Large intestine (tissue), 3 donors: ENCODE measurements at regions not wholly inside any gene's neighbourhood (a gene's known extent, or its start where the extent isn't known, plus 50 kb on each side); places are given as distances from the start of the nearest gene placed in this dataset.

ENCODE experiments used
- DNase-seq, 2 donors: peaks; one replicate each; pipeline versions ENCODE4 v3.0.0 to v3.0.0-alpha.2; 2013
- H3K27ac ChIP-seq: one replicate; pipeline ENCODE4 v1.5.1; 2013; ENCODE audit warnings: low read length
- H3K27me3 ChIP-seq: 2 replicates; pipeline ENCODE4 v1.6.1; 2013; ENCODE audit warnings: low read length; ENCODE audit not compliant: control insufficient read depth, insufficient read depth
- H3K36me3 ChIP-seq: 2 replicates; pipeline ENCODE4 v1.6.1; 2013; ENCODE audit warnings: low read length; ENCODE audit not compliant: control insufficient read depth, insufficient read depth
- H3K4me1 ChIP-seq: one replicate; pipeline ENCODE4 v1.6.1; 2013; ENCODE audit warnings: low read length; ENCODE audit not compliant: control insufficient read depth, insufficient read depth
- H3K4me3 ChIP-seq: one replicate; pipeline ENCODE4 v1.5.1; 2013; ENCODE audit warnings: low read length
- H3K9me3 ChIP-seq: one replicate; pipeline ENCODE4 v1.6.1; 2013; ENCODE audit warnings: mild to moderate bottlenecking, low read depth, low read length, moderate library complexity; ENCODE audit not compliant: control insufficient read depth
- WGBS: methylation state at CpG from one replicate; pipeline ENCODE4 v1.1.5; 2013; ENCODE audit warnings: low lambda C conversion rate; ENCODE audit not compliant: insufficient coverage; 5-methylcytosine and 5-hydroxymethylcytosine counted together

DNA sequence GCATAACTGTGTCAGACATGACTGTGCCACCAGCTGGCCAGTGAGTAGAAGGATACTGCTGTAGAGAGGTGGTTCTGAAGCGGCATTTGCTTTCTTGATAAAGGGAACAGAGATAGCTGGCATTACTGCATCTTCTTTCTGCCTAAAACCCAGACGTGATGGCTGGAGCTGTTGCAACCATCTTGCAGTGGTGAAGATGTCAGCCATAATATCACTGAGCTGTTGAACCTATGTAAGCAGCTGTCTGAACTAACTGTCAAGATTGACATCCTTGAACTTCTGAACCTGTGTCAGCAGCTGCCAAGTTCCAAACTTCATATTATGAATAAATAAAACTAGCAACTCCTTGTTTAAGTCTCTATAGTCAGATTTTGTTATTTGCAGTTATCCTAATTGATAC is 88.9 kb upstream of the LNX1 start:
- Histone ChIP-seq H3K9me3 (no peaks in the 10 kb centered on the region), H3K27me3 (no peaks in the 10 kb centered on the region), H3K27ac (no peak overlapping the region), H3K4me1 (no peaks in the 10 kb centered on the region), H3K36me3 (no peaks in the 10 kb centered on the region), H3K4me3 (no peak overlapping the region)
- no peak for DNase-seq
- no CpG with 5 or more reads among the region's 2 CpGs for WGBS

DNA sequence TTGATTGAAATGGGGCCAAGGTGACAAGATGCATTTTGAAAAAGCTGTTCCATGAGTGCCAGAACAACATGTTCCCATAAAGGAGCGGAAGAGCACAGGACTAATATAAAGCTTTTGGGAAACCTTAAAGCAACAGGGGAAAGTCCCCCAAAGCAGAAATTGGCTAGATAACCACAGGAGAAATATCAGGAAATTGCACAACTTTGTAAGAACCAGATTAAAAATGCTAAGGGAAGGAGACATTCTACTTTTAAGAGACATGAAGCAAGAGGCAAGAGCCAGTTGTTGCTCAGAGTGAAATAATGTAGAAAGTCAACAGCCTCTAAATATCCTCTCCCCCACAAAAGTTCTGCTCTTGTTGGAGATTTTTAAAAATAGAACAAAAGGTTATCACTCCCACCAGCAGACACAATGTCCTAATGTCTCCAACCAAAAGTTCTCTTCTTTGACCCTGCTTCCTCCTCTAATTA is 85.2 kb upstream of the LNX1 start:
- DNase-seq: no peak
- Histone ChIP-seq H3K4me3 (no peak overlapping the region), H3K9me3 (no peaks in the 10 kb centered on the region), H3K4me1 (no peaks in the 10 kb centered on the region), H3K36me3 (no peaks in the 10 kb centered on the region), H3K27ac (no peak overlapping the region), H3K27me3 (no peaks in the 10 kb centered on the region)
- no CpG with 5 or more reads among the region's 1 CpG for WGBS

DNA sequence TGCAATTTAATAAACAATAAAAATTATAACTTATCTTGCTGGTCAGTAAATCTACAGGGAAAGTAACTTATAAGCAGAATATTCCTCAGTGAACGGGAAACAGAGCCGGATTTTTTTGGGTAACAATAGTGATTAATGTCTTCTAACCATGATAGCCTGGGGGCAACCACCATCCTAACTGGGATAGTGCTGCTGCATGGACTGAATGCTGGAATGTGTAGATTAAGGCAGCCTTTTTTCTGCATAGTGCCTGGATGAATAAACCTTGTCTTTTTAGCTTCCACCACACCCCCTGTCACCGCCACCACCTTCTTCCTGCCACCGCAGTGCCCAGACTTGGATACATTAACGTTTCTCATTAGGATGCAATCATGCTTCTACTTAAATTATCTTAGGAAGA is 83.6 kb upstream of the LNX1 start:
- no peak overlapping the region for H3K27ac ChIP-seq
- DNase-seq: no peak
- WGBS: 100% methylated on average over 2 of the region's 5 CpGs

DNA sequence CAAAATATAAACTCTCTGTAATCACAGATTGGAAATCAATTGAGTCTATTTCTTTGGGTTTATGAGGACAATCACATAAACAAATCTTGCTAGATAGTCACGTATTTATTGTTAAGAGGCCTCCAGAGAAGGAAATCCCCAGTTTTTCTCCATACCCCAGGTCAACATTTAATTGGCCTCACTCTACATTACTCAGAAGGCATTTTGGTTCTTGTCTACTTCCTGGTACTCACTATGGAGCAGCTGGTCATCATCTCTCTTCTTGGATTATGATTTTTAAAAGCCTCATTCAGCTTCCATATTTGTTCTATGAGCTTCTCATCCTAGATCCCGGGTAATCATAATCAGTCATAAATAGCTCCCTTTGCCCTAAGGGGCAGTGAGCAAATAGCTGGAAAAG is 81.6 kb upstream of the LNX1 start:
- DNase-seq: no peak
- 40% methylated on average over 1 of the region's 2 CpGs for WGBS
- H3K27me3 ChIP-seq: no peaks in the 10 kb centered on the region
- no peak overlapping the region for H3K4me3 ChIP-seq
- H3K27ac ChIP-seq: no peak overlapping the region
- H3K4me1 ChIP-seq: no peaks in the 10 kb centered on the region
- H3K9me3 ChIP-seq: no peaks in the 10 kb centered on the region
- no peaks in the 10 kb centered on the region for H3K36me3 ChIP-seq

More for the DNA sequence above, 83.6 kb upstream of the LNX1 start:
- Histone ChIP-seq H3K4me1 (no peaks in the 10 kb centered on the region), H3K27me3 (no peaks in the 10 kb centered on the region), H3K4me3 (no peak overlapping the region), H3K36me3 (no peaks in the 10 kb centered on the region), H3K9me3 (no peaks in the 10 kb centered on the region)

DNA sequence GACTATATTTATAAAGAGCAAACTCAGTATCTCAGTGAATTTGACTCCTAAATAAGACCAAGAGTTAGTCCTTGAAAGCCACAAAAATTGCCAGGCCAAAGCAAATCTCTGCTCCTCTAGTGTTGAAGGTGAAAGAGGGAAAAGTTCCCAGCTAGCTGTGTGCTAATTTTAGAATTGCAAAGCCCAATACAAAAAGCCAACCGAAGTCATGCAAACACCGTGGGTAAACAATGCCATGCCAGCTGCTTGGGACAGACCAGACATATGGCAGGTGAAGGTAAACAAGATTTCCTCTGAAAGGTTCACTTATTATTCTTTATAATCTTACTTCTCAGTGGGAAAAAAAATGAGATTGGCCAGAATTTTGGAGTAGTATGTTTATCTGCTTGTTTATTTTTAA is 80.5 kb upstream of the LNX1 start:
- H3K4me1 ChIP-seq: no peaks in the 10 kb centered on the region
- no peak overlapping the region for H3K27ac ChIP-seq
- no peak overlapping the region for H3K4me3 ChIP-seq
- WGBS: no CpG with 5 or more reads among the region's 2 CpGs
- no peak for DNase-seq
- no peaks in the 10 kb centered on the region for H3K9me3 ChIP-seq
- H3K36me3 ChIP-seq: no peaks in the 10 kb centered on the region
- no peaks in the 10 kb centered on the region for H3K27me3 ChIP-seq

DNA sequence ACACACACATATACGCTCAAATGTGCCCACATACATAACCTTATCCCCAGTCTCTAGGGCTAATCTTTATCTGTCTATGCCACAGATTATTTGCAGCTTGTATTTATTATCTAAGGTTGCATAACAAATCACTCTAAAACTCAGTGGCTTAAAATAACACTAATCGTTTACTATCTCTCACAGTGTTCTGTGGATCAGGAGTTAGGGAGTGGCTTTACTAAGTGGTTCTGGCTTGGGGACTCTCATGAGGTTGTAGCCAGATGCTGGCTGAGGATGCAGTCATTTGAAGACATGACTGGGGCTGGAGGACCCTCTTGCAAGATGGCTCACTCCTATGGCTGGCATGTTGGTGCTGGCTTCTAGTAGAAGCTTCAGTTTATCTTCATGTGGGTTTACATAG is 68.5 kb upstream of the LNX1 start:
- Histone ChIP-seq H3K27ac (no peak overlapping the region), H3K9me3 (no peaks in the 10 kb centered on the region), H3K36me3 (no peaks in the 10 kb centered on the region), H3K4me1 (no peaks in the 10 kb centered on the region), H3K27me3 (no peaks in the 10 kb centered on the region), H3K4me3 (no peak overlapping the region)
- WGBS: no CpG with 5 or more reads among the region's 2 CpGs
- DNase-seq: no peak

- no peak overlapping the region for H3K27ac ChIP-seq
- H3K9me3 ChIP-seq: no peaks in the 10 kb centered on the region
- WGBS: 100% methylated on average over 1 of the region's 5 CpGs
These were observed 67.8 kb upstream of the LNX1 start for GRCh38 chr4:53659112-53659511.

DNA sequence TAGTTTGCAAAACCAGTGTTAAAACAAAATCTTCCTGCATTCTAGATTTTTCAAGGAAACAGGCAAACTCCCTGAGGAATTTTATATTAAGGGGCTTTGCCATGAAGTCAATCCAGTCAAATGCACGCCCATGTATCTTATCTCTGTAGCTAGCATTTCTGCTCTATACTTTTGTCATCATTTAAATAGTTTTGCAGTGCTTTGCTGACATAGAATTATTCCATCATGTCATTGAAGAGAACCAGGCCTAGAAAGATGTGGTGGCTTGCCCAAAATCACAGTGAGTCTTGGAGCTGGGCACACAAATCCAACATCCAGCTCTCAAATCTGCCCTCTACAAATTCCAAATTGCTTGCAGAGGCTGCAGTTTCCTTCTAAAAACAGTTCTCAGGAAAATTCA is 66.7 kb upstream of the LNX1 start:
- Histone ChIP-seq H3K36me3 (no peaks in the 10 kb centered on the region), H3K4me3 (no peak overlapping the region), H3K27ac (no peak overlapping the region), H3K4me1 (peaks cover 16% of the 10 kb centered on the region), H3K27me3 (no peaks in the 10 kb centered on the region), H3K9me3 (no peaks in the 10 kb centered on the region)
- DNase-seq: no peak
- WGBS: no CpG with 5 or more reads among the region's 1 CpG

More at GRCh38 chr4:53659112-53659511, 67.8 kb upstream of the LNX1 start:
- Histone ChIP-seq H3K36me3 (no peaks in the 10 kb centered on the region), H3K4me3 (no peak overlapping the region), H3K27me3 (no peaks in the 10 kb centered on the region), H3K4me1 (peaks cover 5% of the 10 kb centered on the region)
- no peak for DNase-seq

- Histone ChIP-seq H3K4me3 (no peak overlapping the region), H3K27ac (no peak overlapping the region), H3K4me1 (peaks cover 19% of the 10 kb centered on the region), H3K36me3 (no peaks in the 10 kb centered on the region), H3K9me3 (no peaks in the 10 kb centered on the region), H3K27me3 (no peaks in the 10 kb centered on the region)
- WGBS: 87% methylated on average over 3 of the region's 7 CpGs
- DNase-seq: no peak
These were observed 65.2 kb upstream of the LNX1 start for GRCh38 chr4:53656421-53656981.

DNA sequence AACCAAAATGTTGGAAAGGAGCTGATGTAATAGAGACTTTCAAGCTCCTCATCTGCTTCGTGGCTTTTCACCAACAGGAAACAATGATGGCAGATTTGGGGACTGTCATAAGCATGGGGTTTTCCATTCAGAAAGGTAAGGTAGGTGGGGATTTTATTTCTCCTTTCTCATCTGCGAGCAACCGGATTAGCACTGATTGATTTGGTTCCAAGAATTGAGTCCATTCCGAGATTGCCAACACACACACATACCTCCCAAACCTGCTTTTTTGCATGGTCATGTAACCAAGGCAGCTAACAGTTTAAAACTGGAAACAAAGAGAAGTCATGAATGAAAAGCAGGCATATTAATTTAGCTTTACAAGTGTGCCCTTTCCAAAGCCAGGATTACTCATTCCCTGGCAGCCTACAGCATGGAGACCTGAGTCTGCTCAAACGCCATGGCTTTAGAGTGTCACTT is 63.0 kb upstream of the LNX1 start:
- Histone ChIP-seq H3K27ac (peak overlapping the region; percentile 56), H3K4me3 (no peak overlapping the region), H3K4me1 (peaks cover 33% of the 10 kb centered on the region), H3K27me3 (no peaks in the 10 kb centered on the region), H3K36me3 (no peaks in the 10 kb centered on the region), H3K9me3 (no peaks in the 10 kb centered on the region)
- DNase-seq: no peak
- 40% methylated on average over 1 of the region's 5 CpGs for WGBS

- Histone ChIP-seq H3K4me3 (no peak overlapping the region), H3K36me3 (no peaks in the 10 kb centered on the region), H3K27me3 (no peaks in the 10 kb centered on the region), H3K4me1 (peaks cover 33% of the 10 kb centered on the region), H3K27ac (peak overlapping the region; percentile 56), H3K9me3 (no peaks in the 10 kb centered on the region)
- 17% methylated on average over 1 of the region's 6 CpGs for WGBS
- DNase-seq: peak; percentile 59 to 82
These were observed 62.3 kb upstream of the LNX1 start for GRCh38 chr4:53653484-53654053.
